ENCODE measurements at regions not wholly inside any gene's neighbourhood (a gene's known extent, or its start where the extent isn't known, plus 50 kb on each side); places are given as distances from the start of the nearest gene placed in this dataset.

DNA sequence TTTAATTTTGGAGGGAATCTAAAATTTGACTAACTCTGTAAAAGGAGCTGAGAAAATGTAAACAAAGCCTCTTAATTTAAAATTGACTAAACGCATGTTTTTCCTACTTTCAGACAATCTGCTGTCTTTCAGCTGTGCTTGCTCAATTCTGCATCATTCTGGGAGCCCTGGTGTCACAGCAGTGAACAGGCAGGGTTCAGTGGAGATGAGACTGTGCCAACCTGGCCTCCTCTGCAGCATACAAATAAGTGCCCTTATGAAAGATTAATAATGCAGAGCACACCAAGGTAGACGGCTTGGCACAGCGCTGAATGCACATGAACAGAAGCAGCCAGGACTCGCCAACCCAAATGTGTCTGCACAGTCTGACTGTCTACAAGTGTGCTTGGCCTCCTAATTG lies 222.0 kb upstream of the CHAC2 start:
- intact Hi-C loops (cut with DNase I; ENCODE audit: low total_unique reads): no loop called here
- H3K27me3 ChIP-seq: no peaks in the 10 kb centered on the region
- no peaks in the 10 kb centered on the region for H3K4me1 ChIP-seq
- no peak overlapping the region for H3K4me3 ChIP-seq
- DNase-seq: no peak
- no peaks in the 10 kb centered on the region for H3K36me3 ChIP-seq
- TF ChIP-seq, protein P1, sequence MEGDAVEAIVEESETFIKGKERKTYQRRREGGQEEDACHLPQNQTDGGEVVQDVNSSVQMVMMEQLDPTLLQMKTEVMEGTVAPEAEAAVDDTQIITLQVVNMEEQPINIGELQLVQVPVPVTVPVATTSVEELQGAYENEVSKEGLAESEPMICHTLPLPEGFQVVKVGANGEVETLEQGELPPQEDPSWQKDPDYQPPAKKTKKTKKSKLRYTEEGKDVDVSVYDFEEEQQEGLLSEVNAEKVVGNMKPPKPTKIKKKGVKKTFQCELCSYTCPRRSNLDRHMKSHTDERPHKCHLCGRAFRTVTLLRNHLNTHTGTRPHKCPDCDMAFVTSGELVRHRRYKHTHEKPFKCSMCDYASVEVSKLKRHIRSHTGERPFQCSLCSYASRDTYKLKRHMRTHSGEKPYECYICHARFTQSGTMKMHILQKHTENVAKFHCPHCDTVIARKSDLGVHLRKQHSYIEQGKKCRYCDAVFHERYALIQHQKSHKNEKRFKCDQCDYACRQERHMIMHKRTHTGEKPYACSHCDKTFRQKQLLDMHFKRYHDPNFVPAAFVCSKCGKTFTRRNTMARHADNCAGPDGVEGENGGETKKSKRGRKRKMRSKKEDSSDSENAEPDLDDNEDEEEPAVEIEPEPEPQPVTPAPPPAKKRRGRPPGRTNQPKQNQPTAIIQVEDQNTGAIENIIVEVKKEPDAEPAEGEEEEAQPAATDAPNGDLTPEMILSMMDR (IDR thresholded peaks at IDR 0.05 in 4 of 5, conservative IDR thresholded peaks at IDR 0.05 in 1 of 5): no peak
- TF ChIP-seq POLR2A (IDR thresholded peaks at IDR 0.05): no peak
- in situ Hi-C loops (cut with MboI; ENCODE audit: low sequenced_read_pairs in 4 of 4): no loop called here
- no peak overlapping the region for H3K27ac ChIP-seq
- H3K9me3 ChIP-seq: no peaks in the 10 kb centered on the region
- no peak for ATAC-seq

DNA sequence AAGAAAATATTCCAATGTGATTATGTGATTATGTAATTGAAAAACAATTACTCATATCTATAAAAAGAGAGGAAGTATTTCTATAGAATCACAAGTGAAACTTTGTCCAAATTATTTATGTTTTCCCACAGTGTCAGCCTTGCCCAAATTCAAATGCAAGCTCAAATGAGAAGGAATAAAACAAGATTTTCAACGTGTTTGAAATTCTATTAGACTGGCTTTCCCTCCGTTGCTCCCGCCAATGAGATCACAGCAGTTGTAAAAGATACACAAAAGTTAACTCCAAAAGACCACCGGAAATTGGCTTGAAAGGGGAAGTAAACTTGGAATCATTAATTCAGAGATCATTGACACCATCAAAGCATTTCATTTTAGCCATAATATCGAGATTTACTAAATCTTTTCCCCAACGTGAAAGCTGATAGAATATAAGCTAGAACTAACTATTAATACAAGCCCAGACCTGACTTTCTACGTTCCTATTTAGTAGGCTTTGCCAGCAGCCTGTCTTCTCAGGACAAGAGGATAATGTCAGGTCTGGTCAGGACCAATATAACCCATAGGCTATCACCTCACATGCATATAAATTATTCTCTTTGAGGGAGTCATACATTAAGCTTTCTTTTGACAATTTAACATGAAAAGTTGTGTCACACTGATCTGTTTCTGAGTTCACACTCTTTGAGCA lies 222.6 kb upstream of the CHAC2 start:
- intact Hi-C loops (cut with DNase I; ENCODE audit: low total_unique reads): no loop called here
- in situ Hi-C loops (cut with MboI; ENCODE audit: low sequenced_read_pairs in 4 of 4): no loop called here
- no peaks in the 10 kb centered on the region for H3K9me3 ChIP-seq

DNA sequence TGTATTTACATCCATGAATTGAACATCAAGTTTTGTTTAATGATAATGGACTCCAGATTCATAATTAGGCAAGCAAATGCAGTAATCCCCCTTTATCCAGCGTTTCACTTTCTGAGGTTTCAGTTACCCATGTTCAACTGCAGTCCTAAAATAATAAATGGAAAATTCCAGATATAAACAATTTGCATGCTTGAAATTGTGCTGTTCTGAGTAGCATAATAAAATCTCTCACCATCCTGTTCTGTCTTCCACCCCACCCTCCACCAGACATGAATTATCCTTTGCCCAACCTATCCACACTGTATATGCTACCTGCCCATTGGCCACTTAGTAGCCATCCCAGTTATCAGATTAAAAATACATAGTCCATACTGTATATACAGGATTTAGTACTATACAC lies 224.5 kb upstream of the CHAC2 start:
- H3K36me3 ChIP-seq: no peaks in the 10 kb centered on the region
- intact Hi-C loops (cut with DNase I; ENCODE audit: low total_unique reads): no loop called here
- in situ Hi-C loops (cut with MboI; ENCODE audit: low sequenced_read_pairs in 4 of 4): no loop called here

More for the DNA sequence above, 222.6 kb upstream of the CHAC2 start:
- no peak for TF ChIP-seq POLR2A (IDR thresholded peaks at IDR 0.05)
- TF ChIP-seq, protein P1 (IDR thresholded peaks at IDR 0.05 in 4 of 5, conservative IDR thresholded peaks at IDR 0.05 in 1 of 5): no peak
- H3K27me3 ChIP-seq: no peaks in the 10 kb centered on the region
- no peak overlapping the region for H3K4me3 ChIP-seq
- ATAC-seq (no peak), DNase-seq (no peak)
- no peaks in the 10 kb centered on the region for H3K4me1 ChIP-seq
- no peaks in the 10 kb centered on the region for H3K36me3 ChIP-seq
- H3K27ac ChIP-seq: no peak overlapping the region

GRCh38 chr2:53536583-53537361 lies 230.8 kb upstream of the CHAC2 start:
- TF ChIP-seq POLR2A (IDR thresholded peaks at IDR 0.05): no peak
- TF ChIP-seq, protein P1 (IDR thresholded peaks at IDR 0.05 in 4 of 5, conservative IDR thresholded peaks at IDR 0.05 in 1 of 5): no peak
- no peak overlapping the region for H3K4me3 ChIP-seq
- in situ Hi-C loops (cut with MboI; ENCODE audit: low sequenced_read_pairs in 4 of 4): no loop called here
- H3K27ac ChIP-seq: no peak overlapping the region
- intact Hi-C loops (cut with DNase I; ENCODE audit: low total_unique reads): no loop called here
- H3K4me1 ChIP-seq: no peaks in the 10 kb centered on the region
- DNase-seq: no peak
- no peak for ATAC-seq
- no peaks in the 10 kb centered on the region for H3K27me3 ChIP-seq
- no peaks in the 10 kb centered on the region for H3K9me3 ChIP-seq
- no peaks in the 10 kb centered on the region for H3K36me3 ChIP-seq

More for the DNA sequence above, 224.5 kb upstream of the CHAC2 start:
- Histone ChIP-seq H3K4me1 (no peaks in the 10 kb centered on the region), H3K27me3 (no peaks in the 10 kb centered on the region), H3K27ac (no peak overlapping the region), H3K4me3 (no peak overlapping the region), H3K9me3 (no peaks in the 10 kb centered on the region)
- ATAC-seq: no peak
- no peak for DNase-seq
- no peak for TF ChIP-seq POLR2A (IDR thresholded peaks at IDR 0.05)
- TF ChIP-seq, protein P1 (IDR thresholded peaks at IDR 0.05 in 4 of 5, conservative IDR thresholded peaks at IDR 0.05 in 1 of 5): no peak

Data from gastrocnemius medialis (tissue), 4 donors.